Limb (tissue), 2 donors: ENCODE measurements at regions not wholly inside any gene's neighbourhood (a gene's known extent, or its start where the extent isn't known, plus 50 kb on each side); places are given as distances from the start of the nearest gene placed in this dataset.

Experiments used
- DNase-seq, 2 donors: peaks; one replicate each; pipeline ENCODE4 v3.0.0-alpha.2; 2016; ENCODE audit errors: extremely low spot score in 2 of 2

GRCh38 chr2:8622199-8622911 lies 59.5 kb upstream of the ID2 start:
- no peak for DNase-seq

DNA sequence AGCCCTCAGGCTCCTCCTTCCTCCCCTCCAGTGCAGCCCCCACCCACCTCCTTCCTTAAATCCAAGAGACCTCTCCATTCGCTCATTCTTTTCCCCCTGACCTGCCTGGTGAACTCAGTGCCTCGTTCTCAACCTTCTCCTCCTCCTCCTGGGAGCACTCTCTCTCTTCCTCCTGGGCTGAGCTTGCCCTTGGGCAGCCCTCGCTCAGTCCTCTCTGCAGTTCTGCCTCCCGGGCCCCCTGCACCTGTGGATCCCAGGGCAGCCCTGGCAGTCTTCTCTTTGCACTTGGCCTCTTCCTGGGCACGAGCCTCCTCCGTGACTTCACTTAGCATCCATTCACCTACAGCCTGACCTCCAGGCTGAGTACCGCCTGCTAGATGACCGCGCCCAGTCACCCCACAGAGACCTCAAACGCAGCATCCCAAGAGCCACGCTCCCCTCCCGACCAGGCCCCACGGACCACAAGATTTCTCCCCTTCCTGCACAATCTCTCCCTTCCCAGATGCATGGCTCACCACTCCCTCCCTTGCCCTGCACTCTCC lies 58.9 kb upstream of the ID2 start:
- DNase-seq = no peak

DNA sequence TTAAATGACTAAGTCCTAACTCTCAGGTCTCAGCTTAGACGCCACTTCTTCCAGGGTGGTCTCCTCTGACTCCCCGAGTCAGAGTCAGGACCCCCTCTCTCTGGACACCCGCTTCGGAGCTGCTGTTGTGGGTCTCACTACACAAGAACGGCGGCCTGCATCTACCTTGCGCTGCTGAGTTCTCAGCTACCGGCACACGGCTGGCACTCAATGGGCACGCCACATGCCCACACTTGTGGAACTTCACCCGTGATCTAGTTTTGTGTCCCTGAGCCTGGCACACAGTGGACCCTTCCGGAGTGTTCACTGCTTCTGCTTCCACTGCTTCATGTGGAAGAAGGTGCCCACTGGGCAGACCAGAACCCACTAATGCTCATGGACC lies 58.3 kb upstream of the ID2 start:
- DNase-seq = no peak

DNA sequence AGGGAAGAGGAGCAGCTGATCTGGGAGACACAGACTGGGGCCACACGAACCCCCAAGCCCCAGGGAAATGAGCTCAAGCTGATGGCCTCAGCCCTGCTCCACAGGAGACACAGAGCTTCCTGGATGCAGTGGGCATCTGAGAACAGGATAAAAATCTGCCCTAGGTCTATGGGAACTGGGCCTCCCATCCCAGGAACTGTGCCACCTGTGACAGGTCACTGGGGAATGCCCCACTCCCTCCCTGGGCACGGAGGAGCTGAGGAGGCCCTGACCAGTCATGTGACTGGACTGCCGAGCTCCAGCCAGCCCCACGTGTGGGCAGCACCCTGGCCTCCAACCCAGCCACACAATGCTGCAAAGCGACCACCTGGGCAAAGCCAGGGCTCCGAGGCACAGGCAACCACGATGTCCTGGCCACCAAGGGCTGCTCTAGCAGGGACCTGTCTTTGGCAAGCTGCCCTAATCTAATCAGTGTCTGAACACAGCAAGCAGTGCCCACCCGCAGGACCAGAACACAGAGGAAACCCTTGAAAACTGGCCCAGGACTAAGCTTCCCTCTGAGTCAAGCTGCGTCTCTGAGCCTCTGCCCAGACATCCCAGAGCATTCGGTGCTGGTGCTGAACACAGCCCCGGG lies 57.8 kb upstream of the ID2 start:
- DNase-seq = no peak

DNA sequence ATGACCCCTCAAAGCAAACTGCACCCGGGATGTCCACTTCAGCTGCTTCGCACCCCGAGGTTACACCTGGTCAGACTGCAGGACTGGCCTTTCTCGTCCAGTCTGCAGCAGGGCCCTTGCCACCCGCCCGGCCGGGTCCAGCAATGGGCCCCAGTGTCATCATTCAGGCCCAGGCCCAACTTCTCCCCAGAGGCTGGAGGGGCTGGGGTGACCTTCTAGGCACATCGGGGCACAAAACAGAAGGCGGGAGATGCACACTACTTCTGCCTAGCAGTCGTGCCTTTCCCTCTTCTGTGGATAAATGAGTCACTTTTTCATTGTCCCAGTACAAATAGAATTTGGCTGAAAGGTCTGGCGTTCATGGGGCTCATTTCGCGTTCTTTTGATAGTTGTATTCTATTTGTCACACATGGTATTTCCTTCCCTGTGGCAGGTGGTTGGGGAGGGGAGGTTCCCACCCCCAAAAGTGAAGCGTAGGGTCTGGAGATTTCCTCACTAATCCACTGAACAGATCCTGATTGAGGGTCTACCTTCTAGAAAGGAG lies 56.9 kb upstream of the ID2 start:
- no peak for DNase-seq

DNA sequence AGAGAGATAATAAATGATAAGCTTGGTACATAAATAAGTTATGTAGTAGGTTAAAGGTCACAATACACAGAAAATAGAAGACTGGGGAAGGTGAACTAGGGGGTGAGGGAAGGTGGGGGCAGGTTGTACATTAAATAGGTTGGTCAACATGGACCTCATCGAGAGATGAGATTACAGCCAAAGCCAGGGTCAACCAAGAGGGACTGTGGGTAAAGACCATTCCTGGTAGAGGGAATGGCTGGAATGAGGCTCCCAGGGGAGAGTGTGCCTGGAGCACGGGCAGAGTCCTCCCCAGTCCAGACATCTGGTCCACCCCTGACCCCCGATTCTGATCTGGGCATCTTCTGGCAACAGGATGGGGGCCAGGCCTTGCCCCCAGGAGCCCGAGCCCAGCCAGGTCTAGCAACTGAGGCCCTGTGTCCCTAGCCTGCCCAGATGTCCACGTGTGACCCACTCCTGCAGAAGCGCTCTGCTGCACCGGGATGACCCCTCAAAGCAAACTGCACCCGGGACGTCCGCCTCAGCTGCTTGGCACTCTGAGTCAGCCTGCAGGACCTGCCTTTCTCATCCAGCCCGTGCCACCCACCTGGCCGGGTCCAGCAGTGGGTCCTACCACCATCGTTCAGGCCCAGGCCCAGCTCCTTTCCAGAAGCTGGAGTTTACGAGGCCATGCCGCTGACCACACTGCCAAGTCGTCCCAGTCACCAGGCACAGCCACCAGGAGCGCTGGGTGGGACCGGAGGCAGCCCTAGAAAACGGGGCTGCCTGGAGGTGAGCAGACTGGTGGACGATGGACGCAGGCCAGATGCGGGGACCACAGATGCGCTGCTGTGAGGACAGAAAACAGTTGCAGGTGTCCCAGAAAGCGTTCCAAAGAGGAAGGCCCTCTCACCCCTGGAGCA lies 56.2 kb upstream of the ID2 start:
- no peak for DNase-seq

DNA sequence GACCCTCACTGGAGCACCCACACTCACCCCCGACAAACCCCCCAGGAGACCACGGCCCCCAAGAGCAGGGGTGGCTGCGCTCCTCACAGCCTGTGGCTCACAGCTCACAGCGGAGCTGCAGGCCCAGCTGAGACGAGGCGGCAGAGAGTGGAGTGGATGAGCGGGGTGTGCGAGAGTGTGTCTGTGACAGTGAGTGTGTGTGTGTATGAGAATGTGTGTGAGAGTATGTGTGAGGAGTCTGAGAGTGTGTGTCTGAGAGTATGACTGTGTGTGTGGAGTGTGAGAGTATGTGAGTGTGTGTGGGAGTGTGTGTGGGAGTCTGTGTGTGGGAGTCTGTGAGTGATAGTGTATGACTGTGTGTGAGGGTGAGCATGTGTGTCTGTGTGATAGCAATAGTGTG lies 55.3 kb upstream of the ID2 start:
- no peak for DNase-seq

DNA sequence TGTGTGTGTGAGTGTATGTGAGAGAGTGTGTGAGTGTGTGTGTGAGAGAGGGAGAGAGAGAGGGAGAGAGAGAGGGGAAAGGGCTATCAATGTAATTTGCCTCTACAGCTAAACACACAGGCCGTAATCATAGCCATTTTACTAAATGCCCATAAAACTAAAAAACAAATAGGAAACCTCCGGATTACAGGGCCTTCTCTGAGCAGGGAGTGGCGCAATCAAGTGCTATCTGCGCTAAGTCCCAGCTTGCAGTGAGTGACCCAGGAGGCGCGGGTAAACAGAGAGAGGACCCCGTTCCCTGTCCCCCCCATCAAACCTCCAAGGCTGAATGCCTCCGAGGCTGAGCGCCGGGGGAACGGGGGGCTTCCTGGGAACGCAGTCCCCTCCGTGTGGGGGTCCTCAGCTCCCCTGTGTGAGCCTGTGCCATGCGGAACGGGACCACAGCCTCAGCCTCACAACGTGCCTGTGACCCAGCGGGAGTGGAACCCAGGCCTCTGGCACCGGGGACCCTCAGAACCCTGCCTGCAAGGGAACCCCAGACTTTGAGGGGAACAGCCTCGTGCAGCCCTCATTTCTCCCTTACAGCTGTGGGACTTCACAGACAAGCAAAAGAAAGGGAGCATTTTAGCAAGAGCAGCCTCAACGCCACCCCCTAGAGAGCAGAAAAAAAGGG lies 54.7 kb upstream of the ID2 start:
- DNase-seq = no peak

GRCh38 chr2:8627692-8628085 lies 54.2 kb upstream of the ID2 start:
- DNase-seq = no peak

- DNase-seq = no peak
Measured at GRCh38 chr2:8628179-8628865, 53.5 kb upstream of the ID2 start.

DNA sequence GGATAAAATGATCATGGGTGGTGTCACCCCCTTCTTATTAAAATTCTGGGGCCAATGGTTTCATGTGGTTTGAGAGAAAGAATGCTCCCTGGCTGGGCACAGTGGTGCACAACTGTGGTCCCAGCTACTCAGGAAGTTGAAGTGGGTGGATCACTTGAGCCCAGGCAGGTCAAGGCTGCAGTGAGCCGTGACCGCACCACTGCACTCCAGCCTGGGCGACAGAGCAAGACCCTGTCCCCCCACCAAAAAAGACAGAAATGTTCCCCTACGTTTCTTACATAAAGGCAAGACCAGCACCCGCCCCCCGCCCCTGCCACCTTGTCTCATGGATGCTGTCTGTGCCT lies 53.0 kb upstream of the ID2 start:
- no peak for DNase-seq

GRCh38 chr2:8629402-8629801 lies 52.5 kb upstream of the ID2 start:
- no peak for DNase-seq

- no peak for DNase-seq
Measured at GRCh38 chr2:8630676-8631464, 51.0 kb upstream of the ID2 start.

GRCh38 chr2:8631465-8632005 lies 50.3 kb upstream of the ID2 start:
- DNase-seq = no peak
